ENCODE measurements at regions not wholly inside any gene's neighbourhood (a gene's known extent, or its start where the extent isn't known, plus 50 kb on each side); places are given as distances from the start of the nearest gene placed in this dataset.

GRCh38 chr2:11005032-11005431, 93.3 kb downstream of the KCNF1 start:
- TF ChIP-seq CTCF (IDR thresholded peaks at IDR 0.05; ENCODE audit: low read depth, low read length, poor library complexity, severe bottlenecking): no peak
- no peak for TF ChIP-seq EZH2phosphoT487 (IDR thresholded peaks at IDR 0.05; ENCODE audit: borderline replicate concordance, low read length)
